Activated CD8-positive, alpha-beta T cell treated with anti-CD3 and anti-CD28 coated beads for 36 hours (primary cell): ENCODE measurements at regions not wholly inside any gene's neighbourhood (a gene's known extent, or its start where the extent isn't known, plus 50 kb on each side); places are given as distances from the start of the nearest gene placed in this dataset.

ENCODE experiments used
- ATAC-seq: fragments of 200-7000 bp; cut with Tn5 transposase; one replicate; pipeline ENCODE4 v1.10.0; 2021; ENCODE audit warnings: mild to moderate bottlenecking, moderate library complexity
- CTCF ChIA-PET: fragments of 350-600 bp; sonication (Branson Sonifier 250); formaldehyde crosslinking; loops from one replicate; lab custom pipeline; 2021; ENCODE audit warnings: antibody characterized with exemption; lab: Charles Lee
- POLR2A ChIA-PET: fragments of 350-600 bp; sonication (Branson Sonifier 250); formaldehyde crosslinking; loops from one replicate; lab custom pipeline; 2021; ENCODE audit warnings: antibody characterized with exemption; lab: Charles Lee
- DNase-seq: peaks from one replicate; pipeline ENCODE4 v3.0.0-alpha.2; 2020
- H3K27ac Mint-ChIP-seq: one replicate; pipeline ENCODE4 v1.8.0; 2021; ENCODE audit warnings: mild to moderate bottlenecking, mixed read lengths
- H3K27me3 Mint-ChIP-seq: one replicate; pipeline ENCODE4 v1.8.0; 2021; ENCODE audit warnings: mixed read lengths
- H3K36me3 Mint-ChIP-seq: one replicate; pipeline ENCODE4 v1.8.0; 2021; ENCODE audit warnings: low read depth, mixed read lengths
- H3K4me1 Mint-ChIP-seq: one replicate; pipeline ENCODE4 v1.8.0; 2021; ENCODE audit warnings: low read depth, mixed read lengths
- H3K4me3 Mint-ChIP-seq: one replicate; pipeline ENCODE4 v1.8.0; 2021; ENCODE audit warnings: mild to moderate bottlenecking, moderate library complexity, mixed read lengths
- H3K9me3 Mint-ChIP-seq: one replicate; pipeline ENCODE4 v1.8.0; 2021; ENCODE audit warnings: mixed read lengths
- CTCF ChIP-seq: fragments of 200-600 bp; IDR thresholded peaks from one replicate; pipeline ENCODE4 v1.8.0; 2022; ENCODE audit warnings: antibody characterized with exemption, mild to moderate bottlenecking
- intact Hi-C: fragments of 100-400 bp; cut with micrococcal nuclease; formaldehyde crosslinking; loops from one replicate; pipeline ENCODE4 v1.10.0; 2022

GRCh38 chr7:157481389-157481788 lies 144.6 kb downstream of the DNAJB6 start:
- Mint-ChIP-seq H3K27ac (no peak overlapping the region), H3K27me3 (peaks cover 2% of the 10 kb centered on the region), H3K36me3 (no peaks in the 10 kb centered on the region), H3K9me3 (no peaks in the 10 kb centered on the region), H3K4me1 (peaks cover 18% of the 10 kb centered on the region), H3K4me3 (no peak overlapping the region)
- ChIA-PET POLR2A (no interaction called here), CTCF (no interaction called here)
- DNase-seq (no peak), ATAC-seq (no peak)
- TF ChIP-seq CTCF, result no peak
- intact Hi-C loops, result no loop called here

- peaks cover 18% of the 10 kb centered on the region for H3K4me1 Mint-ChIP-seq
- ChIA-PET CTCF (no interaction called here), POLR2A (no interaction called here)
- ATAC-seq (no peak), DNase-seq (no peak)
- no peaks in the 10 kb centered on the region for H3K36me3 Mint-ChIP-seq
- H3K27me3 Mint-ChIP-seq, result peaks cover 2% of the 10 kb centered on the region
- H3K4me3 Mint-ChIP-seq, result no peak overlapping the region
- H3K9me3 Mint-ChIP-seq, result no peaks in the 10 kb centered on the region
- intact Hi-C loops, result no loop called here
- no peak for TF ChIP-seq CTCF
- no peak overlapping the region for H3K27ac Mint-ChIP-seq
These were observed 145.2 kb downstream of the DNAJB6 start for GRCh38 chr7:157482025-157482424.

GRCh38 chr7:157482517-157483087 lies 145.8 kb downstream of the DNAJB6 start:
- Mint-ChIP-seq H3K4me1 (peaks cover 16% of the 10 kb centered on the region), H3K27me3 (peaks cover 2% of the 10 kb centered on the region), H3K4me3 (no peak overlapping the region), H3K36me3 (no peaks in the 10 kb centered on the region), H3K9me3 (no peaks in the 10 kb centered on the region), H3K27ac (no peak overlapping the region)
- no peak for DNase-seq
- CTCF ChIA-PET, result no interaction called here
- POLR2A ChIA-PET, result no interaction called here
- intact Hi-C loops, result no loop called here
- TF ChIP-seq CTCF, result no peak
- peak; percentile 35 for ATAC-seq

GRCh38 chr7:157483515-157483914 lies 146.7 kb downstream of the DNAJB6 start:
- Mint-ChIP-seq H3K4me3 (no peak overlapping the region), H3K9me3 (no peaks in the 10 kb centered on the region), H3K27me3 (peaks cover 2% of the 10 kb centered on the region), H3K36me3 (no peaks in the 10 kb centered on the region), H3K27ac (no peak overlapping the region), H3K4me1 (peaks cover 8% of the 10 kb centered on the region)
- ChIA-PET CTCF (no interaction called here), POLR2A (interaction anchor here (1.4 kb wide), 1 partner anchor 9 kb away, joined by 5 read pairs; no protein-coding TSS in a partner anchor)
- no peak for TF ChIP-seq CTCF
- DNase-seq (no peak), ATAC-seq (no peak)
- intact Hi-C loops, result no loop called here

- no peak overlapping the region for H3K27ac Mint-ChIP-seq
- DNase-seq (no peak), ATAC-seq (no peak)
- no peak overlapping the region for H3K4me3 Mint-ChIP-seq
- H3K9me3 Mint-ChIP-seq, result no peaks in the 10 kb centered on the region
- ChIA-PET POLR2A (interaction anchor here (1.4 kb wide), 1 partner anchor 9 kb away, joined by 5 read pairs; no protein-coding TSS in a partner anchor), CTCF (no interaction called here)
- intact Hi-C loops, result no loop called here
- H3K4me1 Mint-ChIP-seq, result peaks cover 5% of the 10 kb centered on the region
- TF ChIP-seq CTCF, result no peak
- peaks cover 2% of the 10 kb centered on the region for H3K27me3 Mint-ChIP-seq
- no peaks in the 10 kb centered on the region for H3K36me3 Mint-ChIP-seq
These were observed 147.2 kb downstream of the DNAJB6 start for GRCh38 chr7:157483971-157484410.
